ENCODE measurements at regions not wholly inside any gene's neighbourhood (a gene's known extent, or its start where the extent isn't known, plus 50 kb on each side); places are given as distances from the start of the nearest gene placed in this dataset.

- BruUV-seq (replicated peaks) = no TSS peak
- dilution Hi-C loops (cut with MboI; ENCODE audit: extremely low pct_ligation_motif_present, low sequenced_read_pairs) = no loop called here
- no peak overlapping the region for H3K27ac ChIP-seq (ENCODE audit: insufficient read depth, low read depth, low read length)
Observed at GRCh38 chr5:90293931-90294330, 115.6 kb downstream of the CETN3 start.

GRCh38 chr5:90290648-90291047 lies 118.9 kb downstream of the CETN3 start:
- no TSS peak for BruUV-seq (replicated peaks)
- Histone ChIP-seq H3K9me3 (replicated peaks; ENCODE audit: control insufficient read depth, insufficient read depth, low read length) (no peaks in the 10 kb centered on the region), H3K9ac (replicated peaks; ENCODE audit: extremely low read depth, insufficient read depth, low read length) (no peak overlapping the region), H3K27ac (ENCODE audit: insufficient read depth, low read depth, low read length) (no peak overlapping the region), H3K4me2 (ENCODE audit: insufficient read depth, low read length) (no peak overlapping the region), H3K36me3 (ENCODE audit: control insufficient read depth in 2 of 2, extremely low read depth in 1 of 2, insufficient read depth in 2 of 2, low read length in 2 of 2) (no peaks in the 10 kb centered on the region), H3K4me3 (replicated peaks in 1 of 3; ENCODE audit: insufficient read depth in 1 of 3, low read depth in 1 of 3, low read length in 3 of 3) (no peak overlapping the region), H3K9me1 (replicated peaks; ENCODE audit: control insufficient read depth, extremely low read depth, insufficient read depth, low read length) (no peaks in the 10 kb centered on the region), H4K20me1 (replicated peaks; ENCODE audit: control insufficient read depth, extremely low read depth, insufficient read depth, low read length) (no peaks in the 10 kb centered on the region), H3K4me1 (ENCODE audit: control insufficient read depth, extremely low read depth, insufficient read depth, low read length) (no peaks in the 10 kb centered on the region), H3K27me3 (ENCODE audit: control insufficient read depth in 2 of 2, insufficient read depth in 2 of 2, low read length in 2 of 2) (no peaks in the 10 kb centered on the region), H2AFZ (ENCODE audit: low read depth, low read length) (no peak overlapping the region), H3K79me2 (ENCODE audit: control insufficient read depth, insufficient read depth, low read length) (no peaks in the 10 kb centered on the region)
- ChIA-PET CTCF (interaction anchor here (1.1 to 1.9 kb wide), 3 partner anchors 9 to 1563 kb away, joined by 3 to 5 read pairs (median 4); no protein-coding TSS in a partner anchor), POLR2A (no interaction called here)
- TF ChIP-seq POLR2AphosphoS5 (IDR thresholded peaks at IDR 0.05; ENCODE audit: insufficient read depth, low read depth, low read length) (no peak), CTCF (IDR thresholded peaks at IDR 0.05; ENCODE audit: extremely low read depth in 1 of 2, insufficient read depth in 1 of 2, low read depth in 1 of 2, low read length in 2 of 2) (no peak), MAX (IDR thresholded peaks at IDR 0.05; ENCODE audit: insufficient read depth, insufficient read length) (no peak), EZH2 (IDR thresholded peaks at IDR 0.05; ENCODE audit: borderline replicate concordance, low read depth, low read length, severe bottlenecking) (no peak)
- FAIRE-seq (no peak), DNase-seq (ENCODE audit: low read depth, low spot score) (no peak)
- intact Hi-C loops (cut with micrococcal nuclease) = no loop called here
- dilution Hi-C loops (cut with MboI; ENCODE audit: extremely low pct_ligation_motif_present, low sequenced_read_pairs) = no loop called here

More at GRCh38 chr5:90293931-90294330, 115.6 kb downstream of the CETN3 start:
- ChIA-PET CTCF (no interaction called here), POLR2A (no interaction called here)
- no peaks in the 10 kb centered on the region for H3K9me3 ChIP-seq (replicated peaks; ENCODE audit: control insufficient read depth, insufficient read depth, low read length)
- H3K27me3 ChIP-seq (ENCODE audit: control insufficient read depth in 2 of 2, insufficient read depth in 2 of 2, low read length in 2 of 2) = no peaks in the 10 kb centered on the region
- no peaks in the 10 kb centered on the region for H3K9me1 ChIP-seq (replicated peaks; ENCODE audit: control insufficient read depth, extremely low read depth, insufficient read depth, low read length)
- no peak for FAIRE-seq
- peak; percentile 9 for DNase-seq (ENCODE audit: low read depth, low spot score)
- H2AFZ ChIP-seq (ENCODE audit: low read depth, low read length) = no peak overlapping the region
- no peak overlapping the region for H3K4me3 ChIP-seq (replicated peaks in 1 of 3; ENCODE audit: insufficient read depth in 1 of 3, low read depth in 1 of 3, low read length in 3 of 3)
- no peak overlapping the region for H3K4me2 ChIP-seq (ENCODE audit: insufficient read depth, low read length)
- no peaks in the 10 kb centered on the region for H4K20me1 ChIP-seq (replicated peaks; ENCODE audit: control insufficient read depth, extremely low read depth, insufficient read depth, low read length)
- H3K36me3 ChIP-seq (ENCODE audit: control insufficient read depth in 2 of 2, extremely low read depth in 1 of 2, insufficient read depth in 2 of 2, low read length in 2 of 2) = no peaks in the 10 kb centered on the region
- TF ChIP-seq FOS (IDR thresholded peaks at IDR 0.05; ENCODE audit: borderline replicate concordance, insufficient read depth, low read length) (no peak), CTCF (IDR thresholded peaks at IDR 0.05; ENCODE audit: extremely low read depth in 1 of 2, insufficient read depth in 1 of 2, low read depth in 1 of 2, low read length in 2 of 2) (no peak)
- H3K79me2 ChIP-seq (ENCODE audit: control insufficient read depth, insufficient read depth, low read length) = no peaks in the 10 kb centered on the region
- intact Hi-C loops (cut with micrococcal nuclease) = no loop called here
- no peaks in the 10 kb centered on the region for H3K4me1 ChIP-seq (ENCODE audit: control insufficient read depth, extremely low read depth, insufficient read depth, low read length)
- H3K9ac ChIP-seq (replicated peaks; ENCODE audit: extremely low read depth, insufficient read depth, low read length) = no peak overlapping the region

All from endothelial cell of umbilical vein (primary cell).